IMR-90 (cell line): ENCODE measurements at regions not wholly inside any gene's neighbourhood (a gene's known extent, or its start where the extent isn't known, plus 50 kb on each side); places are given as distances from the start of the nearest gene placed in this dataset.

ENCODE experiments used
- ATAC-seq: fragments of 200-7000 bp; cut with Tn5 transposase; 2 replicates; pipeline ENCODE4 v1.9.1; 2020; ENCODE audit warnings: low read depth, mild to moderate bottlenecking, moderate library complexity
- BruUV-seq: library from RNA; stranded (reverse); fragments of 400-500 nt; replicated peaks from 2 replicates; lab custom pipeline; 2021; lab: Mats Ljungman, UMichigan
- CTCF ChIA-PET: fragments of 300-600 bp; formaldehyde crosslinking; extraction: SDS; loops from one replicate; lab custom pipeline; 2021; ENCODE audit warnings: antibody characterized with exemption; lab: Yijun Ruan, JAX
- POLR2A ChIA-PET: fragments of 300-600 bp; sonication (Branson Sonifier 250); formaldehyde crosslinking; loops from one replicate; lab custom pipeline; 2022; ENCODE audit warnings: antibody characterized with exemption; ENCODE audit not compliant: unreplicated experiment; lab: Charles Lee
- DNase-seq: peaks from one replicate; pipeline ENCODE4 v3.0.0; 2013
- H2AFZ ChIP-seq: replicated peaks from 2 replicates; pipeline ENCODE3; 2013; ENCODE audit warnings: low read length, mild to moderate bottlenecking; ENCODE audit not compliant: poor library complexity
- H2AK5ac ChIP-seq: 2 replicates; pipeline ENCODE4 v1.6.1; 2013; ENCODE audit warnings: low read depth, low read length, inconsistent platforms
- H2AK9ac ChIP-seq: replicated peaks from 2 replicates; pipeline ENCODE3; 2013; ENCODE audit warnings: mild to moderate bottlenecking, low read depth, low read length, moderate library complexity; ENCODE audit not compliant: poor library complexity
- H2BK120ac ChIP-seq: 2 replicates; pipeline ENCODE4 v1.6.1; 2013; ENCODE audit warnings: low read depth, low read length, inconsistent platforms
- H2BK15ac ChIP-seq: 3 replicates; pipeline ENCODE4 v1.6.1; 2013; ENCODE audit warnings: low read depth, low read length, inconsistent platforms
- H2BK20ac ChIP-seq: 2 replicates; pipeline ENCODE4 v1.6.1; 2013; ENCODE audit warnings: low read depth, mild to moderate bottlenecking, inconsistent platforms, low read length, moderate library complexity
- H2BK5ac ChIP-seq: 2 replicates; pipeline ENCODE4 v1.6.1; 2013; ENCODE audit warnings: mild to moderate bottlenecking, low read depth, low read length, inconsistent platforms; ENCODE audit not compliant: poor library complexity, severe bottlenecking
- H3K14ac ChIP-seq: replicated peaks from 2 replicates; pipeline ENCODE4 v1.6.1; 2013; ENCODE audit warnings: low read depth, low read length, inconsistent platforms
- H3K18ac ChIP-seq: 2 replicates; pipeline ENCODE4 v1.6.1; 2013; ENCODE audit warnings: low read depth, low read length, control low read depth
- H3K23ac ChIP-seq: 2 replicates; pipeline ENCODE4 v1.6.1; 2013; ENCODE audit warnings: low read depth, low read length, inconsistent platforms
- H3K27ac ChIP-seq: 2 replicates; pipeline ENCODE4 v1.5.1; 2013; ENCODE audit warnings: mild to moderate bottlenecking, control low read depth, low read length; ENCODE audit not compliant: insufficient read depth
- H3K27me3 ChIP-seq: 2 replicates; pipeline ENCODE4 v1.6.1; 2013; ENCODE audit warnings: low read length; ENCODE audit not compliant: control insufficient read depth, insufficient read depth
- H3K36me3 ChIP-seq: 2 replicates; pipeline ENCODE4 v1.6.1; 2013; ENCODE audit warnings: low read length, mixed read lengths; ENCODE audit not compliant: control insufficient read depth, insufficient read depth
- H3K4ac ChIP-seq: 2 replicates; pipeline ENCODE4 v1.6.1; 2013; ENCODE audit warnings: low read depth, low read length, inconsistent platforms
- H3K4me1 ChIP-seq: 2 replicates; pipeline ENCODE4 v1.6.1; 2013; ENCODE audit warnings: low read length, mixed read lengths; ENCODE audit not compliant: control insufficient read depth, insufficient read depth
- H3K4me2 ChIP-seq: 2 replicates; pipeline ENCODE4 v1.6.1; 2013; ENCODE audit warnings: low read depth, mild to moderate bottlenecking, control low read depth, low read length, moderate library complexity
- H3K4me3 ChIP-seq: 2 replicates; pipeline ENCODE4 v1.5.1; 2013; ENCODE audit warnings: low read depth, mild to moderate bottlenecking, control low read depth, low read length, moderate library complexity; ENCODE audit not compliant: insufficient read depth
- H3K56ac ChIP-seq: 2 replicates; pipeline ENCODE4 v1.6.1; 2013; ENCODE audit warnings: low read length, inconsistent platforms; ENCODE audit not compliant: insufficient read depth; ENCODE audit errors: extremely low read depth
- H3K79me1 ChIP-seq, 2 experiments: 2 replicates each; pipeline ENCODE4 v1.6.1; 2013; ENCODE audit warnings: low read length in 2 of 2, inconsistent platforms in 1 of 2, low read depth in 1 of 2
- H3K9ac ChIP-seq: 2 replicates; pipeline ENCODE4 v1.6.1; 2013; ENCODE audit warnings: low read depth, low read length, control low read depth
- H3K9me1 ChIP-seq: 2 replicates; pipeline ENCODE4 v1.6.1; 2013; ENCODE audit warnings: low read length, inconsistent platforms; ENCODE audit not compliant: insufficient read depth
- H3K9me3 ChIP-seq: 2 replicates; pipeline ENCODE4 v1.6.1; 2013; ENCODE audit warnings: low read length; ENCODE audit not compliant: control insufficient read depth, insufficient read depth
- H4K20me1 ChIP-seq: 2 replicates; pipeline ENCODE4 v1.6.1; 2013; ENCODE audit warnings: low read length, inconsistent platforms; ENCODE audit not compliant: insufficient read depth
- H4K5ac ChIP-seq: 2 replicates; pipeline ENCODE4 v1.6.1; 2013; ENCODE audit warnings: mild to moderate bottlenecking, low read depth, low read length, control low read depth
- H4K8ac ChIP-seq, 2 experiments: 2 replicates each; pipeline ENCODE4 v1.6.1; 2013; ENCODE audit warnings: low read depth in 2 of 2, low read length in 2 of 2, control low read depth in 1 of 2, inconsistent platforms in 1 of 2
- H4K91ac ChIP-seq: 2 replicates; pipeline ENCODE4 v1.6.1; 2013; ENCODE audit warnings: low read depth, low read length, inconsistent platforms; ENCODE audit not compliant: insufficient read depth
- BHLHE40 ChIP-seq: fragments of 150-350 bp; IDR thresholded peaks from 2 replicates; pipeline ENCODE4 v1.6.1; 2016; ENCODE audit warnings: mild to moderate bottlenecking, low read depth, low read length
- CEBPB ChIP-seq: IDR thresholded peaks from 2 replicates; pipeline ENCODE4 v1.6.1; 2012; ENCODE audit warnings: low read depth, low read length, improper control_type of control experiment
- CHD1 ChIP-seq: IDR thresholded peaks from 2 replicates; pipeline ENCODE4 v1.6.1; 2012; ENCODE audit warnings: low read depth, low read length, improper control_type of control experiment
- CTCF ChIP-seq: conservative IDR thresholded peaks from 2 replicates; pipeline ENCODE4 v1.5.1; 2012; ENCODE audit warnings: mild to moderate bottlenecking, low read depth, low read length, improper control_type of control experiment
- ELK1 ChIP-seq: fragments of 150-350 bp; IDR thresholded peaks from 2 replicates; pipeline ENCODE4 v1.6.1; 2016; ENCODE audit warnings: low read depth, mild to moderate bottlenecking, low read length, moderate library complexity, borderline replicate concordance
- FOS ChIP-seq: fragments of 150-350 bp; IDR thresholded peaks from 2 replicates; pipeline ENCODE4 v1.6.1; 2016; ENCODE audit warnings: low read depth, low read length
- NFE2L2 ChIP-seq: fragments of 150-350 bp; IDR thresholded peaks from 2 replicates; pipeline ENCODE4 v1.6.1; 2016; ENCODE audit warnings: low read depth, mild to moderate bottlenecking, low read length
- POLR2A ChIP-seq: IDR thresholded peaks from 2 replicates; pipeline ENCODE4 v1.6.1; 2012; ENCODE audit warnings: mild to moderate bottlenecking, low read depth, low read length
- RAD21 ChIP-seq: IDR thresholded peaks from 2 replicates; pipeline ENCODE4 v1.6.1; 2012; ENCODE audit warnings: low read length, improper control_type of control experiment
- RCOR1 ChIP-seq: IDR thresholded peaks from 2 replicates; pipeline ENCODE4 v1.6.1; 2012; ENCODE audit warnings: mild to moderate bottlenecking, low read length, improper control_type of control experiment; ENCODE audit not compliant: insufficient replicate concordance
- RFX5 ChIP-seq: IDR thresholded peaks from 2 replicates; pipeline ENCODE4 v1.8.0; 2012; ENCODE audit warnings: low read depth, mild to moderate bottlenecking, low read length, moderate library complexity
- SMC3 ChIP-seq: fragments of 150-350 bp; IDR thresholded peaks from 2 replicates; pipeline ENCODE4 v1.6.1; 2016; ENCODE audit warnings: low read depth, mild to moderate bottlenecking, antibody characterized with exemption, low read length, moderate library complexity
- USF2 ChIP-seq: fragments of 150-350 bp; IDR thresholded peaks from 2 replicates; pipeline ENCODE4 v1.6.1; 2017; ENCODE audit warnings: mild to moderate bottlenecking, antibody characterized with exemption, low read length, low read depth
- WGBS, 2 experiments: methylation state at CpG; one replicate each; pipeline versions ENCODE4 v1.1.5 to v1.1.7; 2013; ENCODE audit warnings: missing lambda C conversion rate in 2 of 2; ENCODE audit not compliant: insufficient read length in 1 of 2; ENCODE audit errors: extremely low coverage in 2 of 2; 5-methylcytosine and 5-hydroxymethylcytosine counted together
- dilution Hi-C: fragments of 300-500 bp; cut with HindIII; formaldehyde crosslinking; loops from one replicate; pipeline ENCODE4 v1.14.3; 2018; ENCODE audit warnings: low sequenced_read_pairs; ENCODE audit not compliant: unreplicated experiment
- in situ Hi-C: fragments of 300-500 bp; cut with MboI; formaldehyde crosslinking; loops from 3 replicates; pipeline ENCODE4 v1.14.3; 2019; ENCODE audit warnings: low sequenced_read_pairs, inconsistent platforms, mixed read lengths
- intact Hi-C: fragments of 100-400 bp; cut with micrococcal nuclease; formaldehyde crosslinking; loops from 2 replicates; pipeline ENCODE4 v1.10.0; 2022

- WGBS, 2 experiments = 91% methylated on average over 8 of the region's 16 CpGs; no CpG with 5 or more reads in 1 of the 2 experiments
- Histone ChIP-seq H2AFZ (no peak overlapping the region), H3K9me1 (no peaks in the 10 kb centered on the region), H4K20me1 (no peaks in the 10 kb centered on the region), H3K18ac (no peak overlapping the region), H2BK120ac (no peak overlapping the region), H3K4me2 (no peak overlapping the region), H3K9me3 (peaks cover 16% of the 10 kb centered on the region), H3K56ac (no peak overlapping the region), H2BK15ac (no peak overlapping the region), H3K79me1 (no peaks in the 10 kb centered on the region), H3K4me3 (no peak overlapping the region), H3K9ac (no peak overlapping the region), H4K5ac (no peak overlapping the region), H2AK9ac (no peak overlapping the region), H3K23ac (no peak overlapping the region), H3K14ac (no peak overlapping the region), H2BK20ac (no peak overlapping the region), H3K27me3 (no peaks in the 10 kb centered on the region), H3K4me1 (no peaks in the 10 kb centered on the region), H3K4ac (no peak overlapping the region), H2BK5ac (no peak overlapping the region), H4K8ac (no peak overlapping the region), H4K91ac (no peak overlapping the region), H3K36me3 (no peaks in the 10 kb centered on the region), H3K27ac (no peak overlapping the region), H2AK5ac (no peak overlapping the region)
- POLR2A ChIA-PET = no interaction called here
- BruUV-seq = no TSS peak
- intact Hi-C loops (no loop called here), dilution Hi-C loops (no loop called here), in situ Hi-C loops (no loop called here)
- ATAC-seq (no peak), DNase-seq (no peak)
- TF ChIP-seq CEBPB (no peak), USF2 (no peak), CHD1 (no peak), FOS (no peak), CTCF (no peak), RCOR1 (no peak), BHLHE40 (no peak), POLR2A (no peak), NFE2L2 (no peak), SMC3 (no peak), RAD21 (no peak), ELK1 (no peak), RFX5 (no peak)
- CTCF ChIA-PET = no interaction called here
These were observed 157.2 kb upstream of the COX7C start for GRCh38 chr5:86460519-86460918.
